MCF 10A (cell line): ENCODE measurements at regions not wholly inside any gene's neighbourhood (a gene's known extent, or its start where the extent isn't known, plus 50 kb on each side); places are given as distances from the start of the nearest gene placed in this dataset.

ENCODE experiments used
- BruUV-seq: library from RNA; stranded (reverse); fragments of 400-500 nt; replicated peaks from 2 replicates; lab custom pipeline; 2021; lab: Mats Ljungman, UMichigan
- CTCF ChIA-PET: fragments of 300-600 bp; sonication (Branson Sonifier 250); formaldehyde crosslinking; extraction: SDS; loops from one replicate; lab custom pipeline; 2021; ENCODE audit warnings: antibody characterized with exemption, inconsistent platforms; lab: Yijun Ruan, JAX
- POLR2A ChIA-PET: fragments of 300-600, 350-650 bp; sonication (Branson Sonifier 250); formaldehyde crosslinking; extraction: SDS; loops from one replicate; lab custom pipeline; 2020; ENCODE audit warnings: antibody characterized with exemption, inconsistent platforms; lab: Yijun Ruan, JAX
- DNase-seq: peaks from one replicate; pipeline ENCODE4 v3.0.0-alpha.2; 2018; ENCODE audit not compliant: unreplicated experiment
- H3K27ac Mint-ChIP-seq: one replicate; pipeline ENCODE4 v1.8.0; 2022; ENCODE audit warnings: mild to moderate bottlenecking, low read depth, mixed read lengths; ENCODE audit not compliant: unreplicated experiment
- H3K27me3 Mint-ChIP-seq: one replicate; pipeline ENCODE4 v1.8.0; 2022; ENCODE audit warnings: mixed read lengths; ENCODE audit not compliant: insufficient read depth, unreplicated experiment
- H3K36me3 Mint-ChIP-seq: one replicate; pipeline ENCODE4 v1.8.0; 2022; ENCODE audit warnings: mild to moderate bottlenecking, moderate library complexity, mixed read lengths; ENCODE audit not compliant: insufficient read depth, unreplicated experiment
- H3K4me1 Mint-ChIP-seq: one replicate; pipeline ENCODE4 v1.8.0; 2022; ENCODE audit warnings: mixed read lengths; ENCODE audit not compliant: insufficient read depth, unreplicated experiment
- H3K4me3 Mint-ChIP-seq: one replicate; pipeline ENCODE4 v1.8.0; 2022; ENCODE audit warnings: mild to moderate bottlenecking, moderate library complexity, mixed read lengths; ENCODE audit not compliant: unreplicated experiment
- H3K9me3 Mint-ChIP-seq: one replicate; pipeline ENCODE4 v1.8.0; 2022; ENCODE audit warnings: mixed read lengths; ENCODE audit not compliant: unreplicated experiment
- CTCF ChIP-seq: fragments of 200-600 bp; IDR thresholded peaks from one replicate; pipeline ENCODE4 v1.8.0; 2022; ENCODE audit warnings: antibody characterized with exemption, mild to moderate bottlenecking; ENCODE audit not compliant: unreplicated experiment
- intact Hi-C: fragments of 100-400 bp; cut with micrococcal nuclease; formaldehyde crosslinking; loops from 2 replicates; pipeline ENCODE4 v1.14.1; 2022

DNA sequence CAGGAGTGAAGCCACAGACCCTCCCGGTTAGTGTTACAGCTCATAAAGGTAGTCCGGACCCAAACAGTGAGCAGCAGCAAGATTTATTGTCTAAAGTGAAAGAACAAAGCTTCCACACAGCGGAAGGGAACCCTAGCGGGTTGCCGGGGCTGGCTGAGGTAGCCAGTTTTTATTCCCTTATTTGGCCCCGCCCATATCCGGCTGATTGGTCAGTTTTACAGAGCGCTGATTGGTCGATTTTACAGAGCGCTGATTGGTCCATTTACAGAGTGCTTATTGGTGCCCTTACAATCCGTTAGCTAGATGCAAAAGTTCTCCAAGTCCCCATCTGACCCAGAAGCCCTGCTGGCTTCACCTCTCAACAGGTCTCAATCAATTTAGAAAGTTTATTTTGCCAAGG lies 126.0 kb upstream of the RFC3 start:
- no peak for DNase-seq
- BruUV-seq: no TSS peak
- Mint-ChIP-seq H3K27me3 (no peaks in the 10 kb centered on the region), H3K27ac (no peak overlapping the region), H3K36me3 (no peaks in the 10 kb centered on the region), H3K9me3 (peaks cover 7% of the 10 kb centered on the region), H3K4me3 (no peak overlapping the region), H3K4me1 (peaks cover 8% of the 10 kb centered on the region)
- CTCF ChIA-PET: interaction anchor here (1.1 kb wide), 1 partner anchor 18 kb away, joined by 7 read pairs; no protein-coding TSS in a partner anchor
- TF ChIP-seq CTCF: no peak
- POLR2A ChIA-PET: interaction anchor here (1.0 kb wide), 1 partner anchor 151 kb away, joined by 4 read pairs; no protein-coding TSS in a partner anchor
- intact Hi-C loops: no loop called here

GRCh38 chr13:33692531-33692930 lies 125.4 kb upstream of the RFC3 start:
- BruUV-seq: no TSS peak
- DNase-seq: no peak
- intact Hi-C loops: no loop called here
- Mint-ChIP-seq H3K9me3 (peaks cover 7% of the 10 kb centered on the region), H3K4me3 (no peak overlapping the region), H3K27ac (no peak overlapping the region), H3K4me1 (peaks cover 13% of the 10 kb centered on the region), H3K27me3 (no peaks in the 10 kb centered on the region), H3K36me3 (no peaks in the 10 kb centered on the region)
- ChIA-PET POLR2A (interaction anchor here (1.0 to 1.1 kb wide), 2 partner anchors 16 to 151 kb away, joined by 3 to 4 read pairs; no protein-coding TSS in a partner anchor), CTCF (no interaction called here)
- no peak for TF ChIP-seq CTCF

DNA sequence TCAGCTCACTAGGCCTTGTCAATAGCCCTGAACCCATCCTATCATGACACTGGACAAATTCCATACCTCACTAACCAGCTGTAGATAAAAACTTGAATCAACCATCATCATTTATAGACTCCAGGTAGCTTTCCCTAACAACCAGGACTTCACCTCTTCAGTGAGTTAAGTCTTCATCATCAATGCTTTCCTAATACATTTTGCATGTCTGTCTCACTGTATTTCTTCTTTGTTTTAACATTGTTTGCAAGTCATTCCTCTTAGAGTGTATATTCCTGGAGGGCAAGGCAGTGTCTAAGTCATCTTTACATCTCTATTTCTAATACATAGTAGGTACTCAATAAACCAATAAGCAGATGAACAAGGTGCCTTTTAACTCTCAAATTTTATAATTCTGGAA lies 123.4 kb upstream of the RFC3 start:
- CTCF ChIA-PET: interaction anchor here (0.7 to 1.7 kb wide), 3 partner anchors 29 to 171 kb away, joined by 4 to 8 read pairs (median 4); no protein-coding TSS in a partner anchor
- intact Hi-C loops: no loop called here
- H3K4me1 Mint-ChIP-seq: peaks cover 23% of the 10 kb centered on the region
- no peak for DNase-seq
- BruUV-seq: no TSS peak
- no peaks in the 10 kb centered on the region for H3K36me3 Mint-ChIP-seq
- no peaks in the 10 kb centered on the region for H3K27me3 Mint-ChIP-seq
- no peak overlapping the region for H3K27ac Mint-ChIP-seq
- no peak for TF ChIP-seq CTCF
- no peaks in the 10 kb centered on the region for H3K9me3 Mint-ChIP-seq
- H3K4me3 Mint-ChIP-seq: no peak overlapping the region
- POLR2A ChIA-PET: interaction anchor here (0.6 to 4.0 kb wide), 4 partner anchors 15 to 152 kb away, joined by 3 to 13 read pairs (median 4); no protein-coding TSS in a partner anchor

- CTCF ChIA-PET: no interaction called here
- no peaks in the 10 kb centered on the region for H3K27me3 Mint-ChIP-seq
- no peak overlapping the region for H3K4me3 Mint-ChIP-seq
- DNase-seq: no peak
- H3K9me3 Mint-ChIP-seq: no peaks in the 10 kb centered on the region
- H3K36me3 Mint-ChIP-seq: no peaks in the 10 kb centered on the region
- no peak for TF ChIP-seq CTCF
- BruUV-seq: no TSS peak
- H3K4me1 Mint-ChIP-seq: peaks cover 23% of the 10 kb centered on the region
- POLR2A ChIA-PET: interaction anchor here (0.6 to 4.0 kb wide), 7 partner anchors 9 to 153 kb away, joined by 3 to 13 read pairs (median 4); no protein-coding TSS in a partner anchor
- intact Hi-C loops: no loop called here
- H3K27ac Mint-ChIP-seq: peak overlapping the region; percentile 54
Measured at GRCh38 chr13:33696530-33696929, 121.4 kb upstream of the RFC3 start.
